Activated CD4-positive, alpha-beta T cell treated with anti-CD3 and anti-CD28 coated beads for 36 hours (primary cell): ENCODE measurements at regions not wholly inside any gene's neighbourhood (a gene's known extent, or its start where the extent isn't known, plus 50 kb on each side); places are given as distances from the start of the nearest gene placed in this dataset.

Source experiments
- ATAC-seq: fragments of 200-7000 bp; cut with Tn5 transposase; one replicate; pipeline ENCODE4 v1.10.0; 2021; ENCODE audit warnings: mild to moderate bottlenecking, moderate library complexity
- CTCF ChIA-PET: fragments of 350-600 bp; sonication (Branson Sonifier 250); formaldehyde crosslinking; loops from one replicate; lab custom pipeline; 2021; ENCODE audit warnings: antibody characterized with exemption; lab: Charles Lee
- POLR2A ChIA-PET: fragments of 350-600 bp; sonication (Branson Sonifier 250); formaldehyde crosslinking; loops from one replicate; lab custom pipeline; 2021; ENCODE audit warnings: antibody characterized with exemption, inconsistent platforms; lab: Charles Lee
- DNase-seq: peaks from one replicate; pipeline ENCODE4 v3.0.0-alpha.2; 2020
- H3K27ac Mint-ChIP-seq: one replicate; pipeline ENCODE4 v1.8.0; 2021; ENCODE audit warnings: mixed read lengths
- H3K27me3 Mint-ChIP-seq: one replicate; pipeline ENCODE4 v1.8.0; 2021; ENCODE audit warnings: mixed read lengths
- H3K36me3 Mint-ChIP-seq: one replicate; pipeline ENCODE4 v1.8.0; 2021; ENCODE audit warnings: low read depth, mixed read lengths
- H3K4me1 Mint-ChIP-seq: one replicate; pipeline ENCODE4 v1.8.0; 2021; ENCODE audit warnings: mixed read lengths
- H3K4me3 Mint-ChIP-seq: one replicate; pipeline ENCODE4 v1.8.0; 2021; ENCODE audit warnings: mild to moderate bottlenecking, moderate library complexity, mixed read lengths
- H3K9me3 Mint-ChIP-seq: one replicate; pipeline ENCODE4 v1.8.0; 2021; ENCODE audit warnings: low read depth, mixed read lengths
- intact Hi-C, 2 experiments: fragments of 100-400 bp; cut with DNase I in 1 of 2; cut with micrococcal nuclease in 1 of 2; formaldehyde crosslinking; loops; one replicate each; pipeline versions ENCODE4 v1.14.2 to v1.15.1; 2022 to 2024; cut with DNase I, micrococcal nuclease

GRCh38 chr2:15782009-15782751, 158.2 kb upstream of the MYCN start:
- Mint-ChIP-seq H3K27me3 (peaks cover 3% of the 10 kb centered on the region), H3K9me3 (no peaks in the 10 kb centered on the region), H3K4me3 (no peak overlapping the region), H3K36me3 (no peaks in the 10 kb centered on the region), H3K27ac (no peak overlapping the region), H3K4me1 (no peaks in the 10 kb centered on the region)
- ATAC-seq, result no peak
- no peak for DNase-seq
- intact Hi-C loops, result no loop called here
- ChIA-PET POLR2A (no interaction called here), CTCF (no interaction called here)

DNA sequence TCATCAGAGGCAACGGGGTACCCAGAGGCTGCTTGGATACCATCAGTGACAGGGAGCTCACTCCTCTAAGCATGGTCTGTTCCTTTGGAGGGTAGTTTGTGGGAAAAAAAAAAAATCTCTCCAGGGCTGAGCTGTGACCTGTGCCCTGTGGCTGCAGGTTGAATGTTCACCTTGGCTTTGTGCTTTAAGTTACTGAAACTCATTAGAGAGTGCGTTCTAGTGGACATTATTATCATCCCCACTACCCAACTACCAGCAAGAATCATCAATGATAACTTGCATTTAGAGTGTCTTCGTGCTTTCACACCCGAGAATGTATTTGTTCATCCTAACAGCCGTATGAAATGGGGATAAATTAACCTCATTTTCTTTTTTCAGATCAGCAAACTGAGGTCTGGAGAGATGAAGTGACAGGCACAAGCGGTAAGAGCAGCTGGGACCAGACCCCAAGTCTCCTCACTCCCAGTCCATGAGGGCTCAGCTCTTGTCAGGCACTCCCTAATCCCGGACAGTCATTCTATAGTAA, 157.5 kb upstream of the MYCN start:
- intact Hi-C loops, result no loop called here
- DNase-seq (no peak), ATAC-seq (no peak)
- Mint-ChIP-seq H3K4me3 (no peak overlapping the region), H3K27me3 (peaks cover 7% of the 10 kb centered on the region), H3K9me3 (no peaks in the 10 kb centered on the region), H3K36me3 (no peaks in the 10 kb centered on the region), H3K4me1 (no peaks in the 10 kb centered on the region), H3K27ac (no peak overlapping the region)
- POLR2A ChIA-PET, result no interaction called here
- CTCF ChIA-PET, result no interaction called here

- H3K36me3 Mint-ChIP-seq, result no peaks in the 10 kb centered on the region
- POLR2A ChIA-PET, result no interaction called here
- intact Hi-C loops, result no loop called here
Measured at GRCh38 chr2:15783489-15783888, 156.9 kb upstream of the MYCN start.

GRCh38 chr2:15784106-15784885, 156.1 kb upstream of the MYCN start:
- no peaks in the 10 kb centered on the region for H3K4me1 Mint-ChIP-seq
- H3K9me3 Mint-ChIP-seq, result no peaks in the 10 kb centered on the region
- DNase-seq (no peak), ATAC-seq (no peak)
- no peaks in the 10 kb centered on the region for H3K36me3 Mint-ChIP-seq
- H3K27ac Mint-ChIP-seq, result no peak overlapping the region
- ChIA-PET POLR2A (no interaction called here), CTCF (no interaction called here)
- H3K27me3 Mint-ChIP-seq, result peaks cover 7% of the 10 kb centered on the region
- H3K4me3 Mint-ChIP-seq, result no peak overlapping the region
- intact Hi-C loops, result no loop called here

More at GRCh38 chr2:15783489-15783888, 156.9 kb upstream of the MYCN start:
- DNase-seq (no peak), ATAC-seq (no peak)
- CTCF ChIA-PET, result no interaction called here
- H3K4me1 Mint-ChIP-seq, result no peaks in the 10 kb centered on the region
- H3K9me3 Mint-ChIP-seq, result no peaks in the 10 kb centered on the region
- H3K4me3 Mint-ChIP-seq, result no peak overlapping the region
- H3K27me3 Mint-ChIP-seq, result peaks cover 7% of the 10 kb centered on the region
- no peak overlapping the region for H3K27ac Mint-ChIP-seq

DNA sequence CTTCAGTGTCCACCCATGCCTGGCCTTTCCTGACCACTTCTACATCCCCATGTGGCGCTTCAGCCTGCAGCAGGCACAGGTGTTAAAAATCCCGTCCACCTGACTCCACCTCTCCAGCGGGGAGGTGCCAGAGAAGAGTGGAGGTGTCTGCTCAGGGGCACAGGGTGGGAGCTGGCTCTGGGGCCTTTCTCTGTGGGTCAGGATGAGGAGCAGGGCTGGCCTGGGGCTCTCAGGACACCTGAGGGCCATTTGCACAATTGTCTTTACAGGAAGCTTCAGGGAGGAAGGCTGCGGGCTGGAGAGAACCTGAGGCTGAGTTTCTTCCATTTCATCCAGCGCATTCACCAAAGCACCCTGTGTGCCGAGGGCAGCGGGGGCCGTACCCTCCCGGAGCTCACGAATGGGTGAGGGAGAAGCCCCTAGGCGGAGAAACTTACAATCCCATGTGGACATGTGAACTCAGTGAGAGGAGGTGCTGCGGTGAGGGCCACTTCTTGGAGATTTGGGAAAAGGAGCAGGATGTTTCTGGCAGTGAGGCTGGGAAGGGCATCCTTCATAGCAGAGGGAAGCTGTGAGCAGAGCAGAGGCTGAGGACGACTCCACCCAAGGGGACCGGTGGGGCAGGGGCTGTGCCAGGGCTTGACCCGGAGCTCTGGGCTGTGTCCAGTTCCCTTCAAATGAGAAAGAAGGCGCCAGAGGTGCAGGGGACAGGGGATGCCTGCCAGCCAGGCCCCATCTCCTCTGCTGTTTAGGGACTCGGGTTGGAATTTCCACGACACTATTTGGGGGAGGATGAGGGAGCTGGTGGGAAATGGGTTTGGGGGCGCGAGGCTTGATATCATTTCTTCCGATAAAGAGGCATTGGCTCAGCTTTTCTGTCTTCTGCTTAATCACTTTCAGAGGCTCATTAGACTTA, 155.2 kb upstream of the MYCN start:
- ChIA-PET CTCF (interaction anchor here (0.8 kb wide), 1 partner anchor 154 kb away, joined by 3 read pairs; no protein-coding TSS in a partner anchor), POLR2A (no interaction called here)
- Mint-ChIP-seq H3K36me3 (no peaks in the 10 kb centered on the region), H3K27ac (no peak overlapping the region), H3K4me3 (no peak overlapping the region), H3K27me3 (peaks cover 7% of the 10 kb centered on the region), H3K4me1 (no peaks in the 10 kb centered on the region), H3K9me3 (no peaks in the 10 kb centered on the region)
- DNase-seq, result no peak
- ATAC-seq, result no peak
- intact Hi-C loops, result no loop called here

- ChIA-PET CTCF (interaction anchor here (0.8 kb wide), 1 partner anchor 153 kb away, joined by 3 read pairs; no protein-coding TSS in a partner anchor), POLR2A (no interaction called here)
- peaks cover 4% of the 10 kb centered on the region for H3K27me3 Mint-ChIP-seq
- H3K4me3 Mint-ChIP-seq, result no peak overlapping the region
- H3K9me3 Mint-ChIP-seq, result no peaks in the 10 kb centered on the region
- H3K4me1 Mint-ChIP-seq, result no peaks in the 10 kb centered on the region
- no peak overlapping the region for H3K27ac Mint-ChIP-seq
- DNase-seq (no peak), ATAC-seq (no peak)
- intact Hi-C loops, result no loop called here
- no peaks in the 10 kb centered on the region for H3K36me3 Mint-ChIP-seq
Measured at GRCh38 chr2:15786003-15786654, 154.2 kb upstream of the MYCN start.

- Mint-ChIP-seq H3K4me1 (no peaks in the 10 kb centered on the region), H3K27ac (no peak overlapping the region), H3K4me3 (no peak overlapping the region), H3K36me3 (no peaks in the 10 kb centered on the region), H3K27me3 (peaks cover 4% of the 10 kb centered on the region), H3K9me3 (no peaks in the 10 kb centered on the region)
- ChIA-PET POLR2A (no interaction called here), CTCF (no interaction called here)
- no peak for DNase-seq
- intact Hi-C loops, result no loop called here
- ATAC-seq, result no peak
Measured at GRCh38 chr2:15786901-15787300, 153.4 kb upstream of the MYCN start.

DNA sequence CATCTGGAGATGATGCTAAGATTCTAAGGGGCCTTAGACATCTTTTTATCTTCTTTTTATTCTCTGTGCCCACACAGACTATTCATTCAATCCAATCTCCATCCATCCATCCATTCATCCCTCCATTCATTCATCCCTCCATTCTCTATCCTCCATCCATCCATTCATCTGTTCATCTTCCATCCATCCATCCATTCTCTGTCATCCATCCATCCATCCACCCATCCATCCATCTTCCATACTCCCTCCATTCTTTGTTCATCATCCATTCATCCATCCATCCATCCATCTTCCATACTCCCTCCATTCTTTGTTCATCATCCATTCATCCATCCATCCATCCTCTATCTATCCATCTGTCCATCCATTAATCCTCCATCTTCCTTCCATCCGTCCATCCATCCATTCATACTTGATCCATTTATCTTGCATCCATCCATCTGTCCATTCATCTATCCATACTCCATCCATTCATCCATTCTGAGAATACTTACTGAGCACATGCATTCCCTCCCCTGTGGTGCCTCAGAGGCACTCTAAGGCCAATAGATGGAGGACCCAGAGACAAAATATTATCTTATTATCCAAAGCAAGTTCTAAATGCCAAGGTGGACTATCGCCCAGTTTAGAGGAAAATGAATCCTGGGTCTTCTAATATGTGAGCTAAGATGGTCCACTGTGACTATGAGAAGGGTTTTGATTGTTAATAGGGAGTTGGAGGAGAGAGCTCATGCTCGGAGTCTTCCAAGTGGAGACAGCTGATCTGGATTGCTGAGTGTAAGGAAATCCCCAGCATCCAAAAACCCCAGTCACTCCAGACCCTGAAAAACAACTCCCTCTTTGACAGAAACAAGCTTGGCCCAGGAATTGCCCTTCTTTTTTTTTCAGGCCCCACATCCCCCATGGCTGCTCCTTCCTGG, 152.6 kb upstream of the MYCN start:
- intact Hi-C loops, result no loop called here
- Mint-ChIP-seq H3K4me3 (no peak overlapping the region), H3K27me3 (peaks cover 4% of the 10 kb centered on the region), H3K36me3 (no peaks in the 10 kb centered on the region), H3K27ac (no peak overlapping the region), H3K9me3 (no peaks in the 10 kb centered on the region), H3K4me1 (no peaks in the 10 kb centered on the region)
- ChIA-PET CTCF (no interaction called here), POLR2A (no interaction called here)
- DNase-seq (no peak), ATAC-seq (no peak)

- intact Hi-C loops, result no loop called here
- POLR2A ChIA-PET, result no interaction called here
- H3K4me1 Mint-ChIP-seq, result no peaks in the 10 kb centered on the region
- ATAC-seq (no peak), DNase-seq (no peak)
- H3K27me3 Mint-ChIP-seq, result peaks cover 4% of the 10 kb centered on the region
- H3K9me3 Mint-ChIP-seq, result no peaks in the 10 kb centered on the region
- no peak overlapping the region for H3K27ac Mint-ChIP-seq
- H3K36me3 Mint-ChIP-seq, result no peaks in the 10 kb centered on the region
- H3K4me3 Mint-ChIP-seq, result no peak overlapping the region
- CTCF ChIA-PET, result no interaction called here
Measured at GRCh38 chr2:15788455-15788829, 151.9 kb upstream of the MYCN start.

DNA sequence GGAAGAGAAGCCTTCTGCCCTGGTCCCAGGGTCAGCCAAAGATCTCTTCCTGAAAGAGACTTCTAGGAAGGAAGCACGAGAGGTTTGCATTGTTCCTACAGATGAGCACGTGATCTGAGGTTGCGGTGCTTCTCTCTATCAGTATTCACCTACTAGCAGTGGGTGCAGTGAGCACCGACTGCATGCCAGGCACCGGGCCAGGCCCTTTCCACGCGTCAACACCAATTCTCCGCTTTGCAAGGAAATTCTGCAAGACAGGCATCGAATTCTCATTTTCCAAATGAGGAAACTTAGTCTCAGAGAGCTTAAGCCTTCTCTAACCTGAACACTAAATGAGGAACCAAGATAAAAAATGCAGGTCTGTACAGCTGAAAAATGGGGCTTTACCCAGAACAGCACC, 151.5 kb upstream of the MYCN start:
- POLR2A ChIA-PET, result no interaction called here
- DNase-seq (no peak), ATAC-seq (no peak)
- H3K4me3 Mint-ChIP-seq, result no peak overlapping the region
- intact Hi-C loops, result no loop called here
- CTCF ChIA-PET, result no interaction called here
- H3K36me3 Mint-ChIP-seq, result no peaks in the 10 kb centered on the region
- H3K27ac Mint-ChIP-seq, result no peak overlapping the region
- H3K4me1 Mint-ChIP-seq, result no peaks in the 10 kb centered on the region
- H3K9me3 Mint-ChIP-seq, result no peaks in the 10 kb centered on the region
- peaks cover 4% of the 10 kb centered on the region for H3K27me3 Mint-ChIP-seq
